Uterus (tissue), 2 donors: ENCODE measurements at regions not wholly inside any gene's neighbourhood (a gene's known extent, or its start where the extent isn't known, plus 50 kb on each side); places are given as distances from the start of the nearest gene placed in this dataset.

Source experiments
- POLR2A ChIP-seq, 2 donors: fragments of 450-650 bp; IDR thresholded peaks; one replicate each; pipeline ENCODE4 v1.6.1; 2016; ENCODE audit warnings: antibody characterized with exemption in 2 of 2, mild to moderate bottlenecking in 1 of 2, moderate library complexity in 1 of 2
- TF ChIP-seq, protein P1 (sequence below), 4 experiments: fragments of 200-600 bp in 2 of 4; fragments of 450-650 bp in 2 of 4; sonication (generic) in 2 of 4; IDR thresholded peaks; one replicate each; pipeline ENCODE4 v1.5.1; 2016 to 2019; ENCODE audit warnings: antibody characterized with exemption in 4 of 4, mild to moderate bottlenecking in 2 of 4, moderate library complexity in 1 of 4

DNA sequence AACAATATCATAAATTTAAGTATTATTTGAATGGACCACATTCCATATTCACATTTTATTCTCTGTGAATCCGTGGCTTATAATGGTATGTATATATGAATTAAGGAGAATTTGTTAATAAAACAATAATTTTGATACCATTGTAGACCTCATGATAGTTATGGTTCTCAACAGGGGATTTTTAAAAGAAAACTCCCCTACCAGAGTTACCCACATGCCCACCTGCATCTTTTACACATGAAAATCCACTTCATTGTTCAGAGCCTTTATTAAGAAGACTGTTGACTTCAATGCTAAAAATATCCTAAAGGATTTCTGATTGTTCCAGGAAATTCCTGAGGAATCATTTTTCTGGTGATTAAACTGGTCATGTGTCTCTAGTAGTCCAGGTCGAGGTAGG is 557.7 kb upstream of the MEF2C start:
- TF ChIP-seq, protein P1, sequence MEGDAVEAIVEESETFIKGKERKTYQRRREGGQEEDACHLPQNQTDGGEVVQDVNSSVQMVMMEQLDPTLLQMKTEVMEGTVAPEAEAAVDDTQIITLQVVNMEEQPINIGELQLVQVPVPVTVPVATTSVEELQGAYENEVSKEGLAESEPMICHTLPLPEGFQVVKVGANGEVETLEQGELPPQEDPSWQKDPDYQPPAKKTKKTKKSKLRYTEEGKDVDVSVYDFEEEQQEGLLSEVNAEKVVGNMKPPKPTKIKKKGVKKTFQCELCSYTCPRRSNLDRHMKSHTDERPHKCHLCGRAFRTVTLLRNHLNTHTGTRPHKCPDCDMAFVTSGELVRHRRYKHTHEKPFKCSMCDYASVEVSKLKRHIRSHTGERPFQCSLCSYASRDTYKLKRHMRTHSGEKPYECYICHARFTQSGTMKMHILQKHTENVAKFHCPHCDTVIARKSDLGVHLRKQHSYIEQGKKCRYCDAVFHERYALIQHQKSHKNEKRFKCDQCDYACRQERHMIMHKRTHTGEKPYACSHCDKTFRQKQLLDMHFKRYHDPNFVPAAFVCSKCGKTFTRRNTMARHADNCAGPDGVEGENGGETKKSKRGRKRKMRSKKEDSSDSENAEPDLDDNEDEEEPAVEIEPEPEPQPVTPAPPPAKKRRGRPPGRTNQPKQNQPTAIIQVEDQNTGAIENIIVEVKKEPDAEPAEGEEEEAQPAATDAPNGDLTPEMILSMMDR (IDR thresholded peaks at IDR 0.05): no peak
- no peak for TF ChIP-seq POLR2A (IDR thresholded peaks at IDR 0.05)
